AG09309 (cell line): ENCODE measurements at regions not wholly inside any gene's neighbourhood (a gene's known extent, or its start where the extent isn't known, plus 50 kb on each side); places are given as distances from the start of the nearest gene placed in this dataset.

Experiments
- DNase-seq: peaks from one replicate; pipeline ENCODE4 v3.0.0-alpha.2; 2010; ENCODE audit warnings: low read depth
- H3K4me3 ChIP-seq: 2 replicates; pipeline ENCODE4 v1.5.1; 2011; ENCODE audit warnings: mild to moderate bottlenecking, low read depth, low read length, moderate library complexity; ENCODE audit not compliant: control insufficient read depth
- CTCF ChIP-seq: IDR thresholded peaks from 2 replicates; pipeline ENCODE4 v1.5.1; 2011; ENCODE audit warnings: mild to moderate bottlenecking, low read depth, low read length, inconsistent platforms; ENCODE audit not compliant: insufficient read depth, control insufficient read depth; ENCODE audit errors: missing control alignments

- no peak for DNase-seq
- no peak for TF ChIP-seq CTCF
- no peak overlapping the region for H3K4me3 ChIP-seq
Measured at GRCh38 chr18:25553631-25554263, 201.8 kb upstream of the ZNF521 start.

- no peak for TF ChIP-seq CTCF
- no peak for DNase-seq
- no peak overlapping the region for H3K4me3 ChIP-seq
Measured at GRCh38 chr18:25544546-25545287, 192.8 kb upstream of the ZNF521 start.

- TF ChIP-seq CTCF: no peak
- no peak for DNase-seq
- no peak overlapping the region for H3K4me3 ChIP-seq
Measured at GRCh38 chr18:25538175-25538922, 186.4 kb upstream of the ZNF521 start.

GRCh38 chr18:25535495-25535894, 183.5 kb upstream of the ZNF521 start:
- TF ChIP-seq CTCF: no peak
- H3K4me3 ChIP-seq: no peak overlapping the region
- no peak for DNase-seq

- H3K4me3 ChIP-seq: no peak overlapping the region
- no peak for TF ChIP-seq CTCF
- DNase-seq: no peak
Measured at GRCh38 chr18:25534401-25534800, 182.4 kb upstream of the ZNF521 start.

- TF ChIP-seq CTCF: no peak
- no peak overlapping the region for H3K4me3 ChIP-seq
- no peak for DNase-seq
Measured at GRCh38 chr18:25533218-25533617, 181.3 kb upstream of the ZNF521 start.
